Calu3 (cell line): ENCODE measurements at regions not wholly inside any gene's neighbourhood (a gene's known extent, or its start where the extent isn't known, plus 50 kb on each side); places are given as distances from the start of the nearest gene placed in this dataset.

Experiments used
- BruUV-seq: library from RNA; stranded (reverse); fragments of 400-500 nt; replicated peaks from 2 replicates; lab custom pipeline; 2021; lab: Mats Ljungman, UMichigan
- CTCF ChIA-PET: fragments of 300-600 bp; sonication (Branson Sonifier 250); formaldehyde crosslinking; loops from one replicate; lab custom pipeline; 2022; ENCODE audit warnings: antibody characterized with exemption; lab: Charles Lee
- DNase-seq: peaks from one replicate; pipeline ENCODE4 v3.0.0; 2022
- H3K27ac Mint-ChIP-seq: one replicate; pipeline ENCODE4 v1.8.0; 2022; ENCODE audit warnings: mixed read lengths; ENCODE audit not compliant: unreplicated experiment
- H3K27me3 Mint-ChIP-seq: one replicate; pipeline ENCODE4 v1.8.0; 2022; ENCODE audit warnings: mixed read lengths; ENCODE audit not compliant: unreplicated experiment
- H3K36me3 Mint-ChIP-seq: one replicate; pipeline ENCODE4 v1.8.0; 2022; ENCODE audit warnings: mild to moderate bottlenecking, moderate library complexity, mixed read lengths; ENCODE audit not compliant: insufficient read depth, unreplicated experiment
- H3K4me1 Mint-ChIP-seq: one replicate; pipeline ENCODE4 v1.8.0; 2022; ENCODE audit warnings: mild to moderate bottlenecking, low read depth, mixed read lengths; ENCODE audit not compliant: unreplicated experiment
- H3K4me3 Mint-ChIP-seq: one replicate; pipeline ENCODE4 v1.8.0; 2022; ENCODE audit warnings: mild to moderate bottlenecking, low read depth, moderate library complexity, mixed read lengths; ENCODE audit not compliant: unreplicated experiment
- H3K9me3 Mint-ChIP-seq: one replicate; pipeline ENCODE4 v1.8.0; 2022; ENCODE audit warnings: low read depth, mixed read lengths; ENCODE audit not compliant: unreplicated experiment
- CTCF ChIP-seq: fragments of 200-600 bp; IDR thresholded peaks from one replicate; pipeline ENCODE4 v1.8.0; 2022; ENCODE audit warnings: antibody characterized with exemption; ENCODE audit not compliant: unreplicated experiment
- intact Hi-C: fragments of 100-400 bp; cut with micrococcal nuclease; formaldehyde crosslinking; loops from one replicate; pipeline ENCODE4 v1.10.0; 2022; ENCODE audit not compliant: unreplicated experiment

GRCh38 chr5:143738417-143739401 is 73.3 kb upstream of the HMHB1 start:
- Mint-ChIP-seq H3K27me3 (no peaks in the 10 kb centered on the region), H3K4me3 (no peak overlapping the region), H3K27ac (no peak overlapping the region), H3K9me3 (no peaks in the 10 kb centered on the region), H3K4me1 (no peaks in the 10 kb centered on the region), H3K36me3 (no peaks in the 10 kb centered on the region)
- DNase-seq, result no peak
- CTCF ChIA-PET, result no interaction called here
- no peak for TF ChIP-seq CTCF
- intact Hi-C loops, result no loop called here
- no TSS peak for BruUV-seq

- H3K27ac Mint-ChIP-seq, result no peak overlapping the region
- intact Hi-C loops, result no loop called here
- CTCF ChIA-PET, result no interaction called here
- no TSS peak for BruUV-seq
- H3K27me3 Mint-ChIP-seq, result no peaks in the 10 kb centered on the region
- H3K4me3 Mint-ChIP-seq, result no peak overlapping the region
- no peaks in the 10 kb centered on the region for H3K36me3 Mint-ChIP-seq
- H3K9me3 Mint-ChIP-seq, result no peaks in the 10 kb centered on the region
- no peak for TF ChIP-seq CTCF
- no peak for DNase-seq
- H3K4me1 Mint-ChIP-seq, result no peaks in the 10 kb centered on the region
Observed at GRCh38 chr5:143737062-143737461, 74.9 kb upstream of the HMHB1 start.

GRCh38 chr5:143734456-143734780 is 77.5 kb upstream of the HMHB1 start:
- H3K27ac Mint-ChIP-seq, result no peak overlapping the region
- BruUV-seq, result no TSS peak

More at GRCh38 chr5:143734456-143734780, 77.5 kb upstream of the HMHB1 start:
- no peak for TF ChIP-seq CTCF
- Mint-ChIP-seq H3K4me1 (no peaks in the 10 kb centered on the region), H3K4me3 (no peak overlapping the region), H3K27me3 (no peaks in the 10 kb centered on the region), H3K36me3 (no peaks in the 10 kb centered on the region), H3K9me3 (no peaks in the 10 kb centered on the region)
- CTCF ChIA-PET, result interaction anchor here (0.7 kb wide), 1 partner anchor 22 kb away, joined by 3 read pairs; no protein-coding TSS in a partner anchor
- intact Hi-C loops, result no loop called here
- DNase-seq, result no peak
